ENCODE measurements at regions not wholly inside any gene's neighbourhood (a gene's known extent, or its start where the extent isn't known, plus 50 kb on each side); places are given as distances from the start of the nearest gene placed in this dataset.

DNA sequence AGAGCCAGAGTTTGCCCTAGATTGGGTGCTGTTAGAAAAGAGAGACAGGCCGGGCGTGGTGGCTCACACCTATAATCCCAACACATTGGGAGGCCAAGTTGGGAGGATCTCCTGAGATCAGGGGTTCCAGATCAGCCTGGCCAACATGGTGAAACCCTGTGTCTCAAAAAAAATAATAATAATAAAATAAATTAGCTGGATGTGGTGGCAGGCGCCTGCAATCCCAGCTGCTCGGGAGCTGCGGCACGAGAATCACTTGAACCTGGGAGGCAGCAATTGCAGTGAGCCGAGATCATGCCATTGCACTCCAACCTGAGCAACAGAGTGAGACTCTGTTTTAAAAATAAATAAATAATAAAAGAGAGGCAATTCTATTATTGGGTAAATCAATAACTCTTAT, 199.2 kb upstream of the GUCY1A2 start:
- intact Hi-C loops (cut with micrococcal nuclease) = no loop called here
- BruUV-seq (replicated peaks) = no TSS peak
- peaks cover 24% of the 10 kb centered on the region for H3K27me3 ChIP-seq (ENCODE audit: low read length)
- H3K4me3 ChIP-seq (ENCODE audit: low read length) = no peak overlapping the region
- ChIA-PET CTCF (no interaction called here), POLR2A (ENCODE audit: unreplicated experiment) (no interaction called here)
- DNase-seq (no peak), ATAC-seq (no peak)
- H4K20me1 ChIP-seq (ENCODE audit: low read length) = no peaks in the 10 kb centered on the region
- no peaks in the 10 kb centered on the region for H3K79me2 ChIP-seq (ENCODE audit: low read length)
- no peak overlapping the region for H3K4me2 ChIP-seq (ENCODE audit: low read length)
- TF ChIP-seq, protein P1, sequence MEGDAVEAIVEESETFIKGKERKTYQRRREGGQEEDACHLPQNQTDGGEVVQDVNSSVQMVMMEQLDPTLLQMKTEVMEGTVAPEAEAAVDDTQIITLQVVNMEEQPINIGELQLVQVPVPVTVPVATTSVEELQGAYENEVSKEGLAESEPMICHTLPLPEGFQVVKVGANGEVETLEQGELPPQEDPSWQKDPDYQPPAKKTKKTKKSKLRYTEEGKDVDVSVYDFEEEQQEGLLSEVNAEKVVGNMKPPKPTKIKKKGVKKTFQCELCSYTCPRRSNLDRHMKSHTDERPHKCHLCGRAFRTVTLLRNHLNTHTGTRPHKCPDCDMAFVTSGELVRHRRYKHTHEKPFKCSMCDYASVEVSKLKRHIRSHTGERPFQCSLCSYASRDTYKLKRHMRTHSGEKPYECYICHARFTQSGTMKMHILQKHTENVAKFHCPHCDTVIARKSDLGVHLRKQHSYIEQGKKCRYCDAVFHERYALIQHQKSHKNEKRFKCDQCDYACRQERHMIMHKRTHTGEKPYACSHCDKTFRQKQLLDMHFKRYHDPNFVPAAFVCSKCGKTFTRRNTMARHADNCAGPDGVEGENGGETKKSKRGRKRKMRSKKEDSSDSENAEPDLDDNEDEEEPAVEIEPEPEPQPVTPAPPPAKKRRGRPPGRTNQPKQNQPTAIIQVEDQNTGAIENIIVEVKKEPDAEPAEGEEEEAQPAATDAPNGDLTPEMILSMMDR (conservative IDR thresholded peaks at IDR 0.05; ENCODE audit: low read depth, low read length) = no peak
- TF ChIP-seq EZH2 (IDR thresholded peaks at IDR 0.05; ENCODE audit: low read length, unreplicated experiment) (no peak), EZH2phosphoT487 (IDR thresholded peaks at IDR 0.05; ENCODE audit: borderline replicate concordance, low read length) (no peak)
- no peak overlapping the region for H3K27ac ChIP-seq (ENCODE audit: low read length)
- H3K9ac ChIP-seq (ENCODE audit: low read length) = no peak overlapping the region
- H3K4me1 ChIP-seq (ENCODE audit: insufficient read depth, low read length) = no peaks in the 10 kb centered on the region
- no peaks in the 10 kb centered on the region for H3F3A ChIP-seq (ENCODE audit: low read length, unreplicated experiment)
- H2AFZ ChIP-seq (ENCODE audit: low read length) = no peak overlapping the region
- no peaks in the 10 kb centered on the region for H3K9me2 ChIP-seq (replicated peaks; ENCODE audit: low read length)
- H3K36me3 ChIP-seq (ENCODE audit: low read depth, low read length) = no peaks in the 10 kb centered on the region
- H3K9me3 ChIP-seq (ENCODE audit: low read length) = no peaks in the 10 kb centered on the region

DNA sequence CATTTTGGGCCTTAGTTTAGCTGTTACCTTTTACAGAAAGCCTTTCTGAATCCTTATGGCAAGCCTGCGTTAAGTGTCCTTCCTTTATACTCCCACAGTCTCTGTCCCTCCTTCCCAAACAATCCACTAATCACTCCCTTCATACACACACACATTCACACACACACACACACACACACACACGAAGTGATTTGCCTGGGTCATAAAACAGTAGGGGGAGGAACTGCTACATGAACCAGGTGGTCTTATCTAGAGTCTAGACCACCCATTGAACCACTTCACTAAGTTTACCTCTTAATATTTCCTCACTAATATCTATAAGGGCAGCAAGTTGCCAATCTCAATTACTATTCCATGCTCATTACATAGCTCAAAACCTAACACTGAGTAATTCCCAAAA, 196.7 kb upstream of the GUCY1A2 start:
- Histone ChIP-seq H3K79me2 (ENCODE audit: low read length) (no peaks in the 10 kb centered on the region), H3K36me3 (ENCODE audit: low read depth, low read length) (no peaks in the 10 kb centered on the region), H3K4me2 (ENCODE audit: low read length) (no peak overlapping the region), H4K20me1 (ENCODE audit: low read length) (no peaks in the 10 kb centered on the region), H2AFZ (ENCODE audit: low read length) (no peak overlapping the region), H3K9ac (ENCODE audit: low read length) (no peak overlapping the region), H3K4me3 (ENCODE audit: low read length) (no peak overlapping the region), H3K9me3 (ENCODE audit: low read length) (no peaks in the 10 kb centered on the region), H3K27ac (ENCODE audit: low read length) (no peak overlapping the region), H3K27me3 (ENCODE audit: low read length) (peaks cover 29% of the 10 kb centered on the region), H3F3A (ENCODE audit: low read length, unreplicated experiment) (no peaks in the 10 kb centered on the region), H3K9me2 (replicated peaks; ENCODE audit: low read length) (no peaks in the 10 kb centered on the region), H3K4me1 (ENCODE audit: insufficient read depth, low read length) (no peaks in the 10 kb centered on the region)
- CTCF ChIA-PET = no interaction called here
- POLR2A ChIA-PET (ENCODE audit: unreplicated experiment) = no interaction called here
- intact Hi-C loops (cut with micrococcal nuclease) = no loop called here
- no peak for ATAC-seq
- BruUV-seq (replicated peaks) = no TSS peak
- no peak for DNase-seq
- TF ChIP-seq, protein P1 (conservative IDR thresholded peaks at IDR 0.05; ENCODE audit: low read depth, low read length) = no peak
- TF ChIP-seq EZH2 (IDR thresholded peaks at IDR 0.05; ENCODE audit: low read length, unreplicated experiment) (no peak), EZH2phosphoT487 (IDR thresholded peaks at IDR 0.05; ENCODE audit: borderline replicate concordance, low read length) (no peak)

DNA sequence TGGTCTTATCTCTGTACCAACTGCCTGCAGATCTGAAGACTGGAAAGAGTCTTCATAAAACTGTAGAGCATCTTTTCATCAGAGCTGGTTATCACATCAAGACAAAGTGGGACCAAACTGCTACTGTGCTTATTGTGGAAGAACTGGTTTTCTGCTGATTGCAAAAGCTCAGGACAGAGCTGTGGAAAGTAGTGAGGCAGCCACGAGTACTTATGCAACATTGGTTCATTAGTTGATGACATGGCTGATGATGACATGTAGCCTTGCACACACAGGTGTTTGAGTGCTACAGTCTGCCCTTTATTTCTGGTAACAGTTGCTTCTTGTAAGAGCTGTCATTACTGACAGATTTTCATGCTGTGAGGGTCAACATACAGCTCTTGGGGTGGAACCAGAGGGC, 185.4 kb upstream of the GUCY1A2 start:
- ChIA-PET CTCF (no interaction called here), POLR2A (ENCODE audit: unreplicated experiment) (no interaction called here)
- Histone ChIP-seq H3K4me3 (ENCODE audit: low read length) (no peak overlapping the region), H4K20me1 (ENCODE audit: low read length) (no peaks in the 10 kb centered on the region), H2AFZ (ENCODE audit: low read length) (no peak overlapping the region), H3K4me2 (ENCODE audit: low read length) (no peak overlapping the region), H3K9me3 (ENCODE audit: low read length) (no peaks in the 10 kb centered on the region), H3K27ac (ENCODE audit: low read length) (no peak overlapping the region), H3K36me3 (ENCODE audit: low read depth, low read length) (no peaks in the 10 kb centered on the region), H3K27me3 (ENCODE audit: low read length) (peaks cover 12% of the 10 kb centered on the region; the same call in 1 of the 2 replicates), H3K79me2 (ENCODE audit: low read length) (no peaks in the 10 kb centered on the region), H3K9me2 (replicated peaks; ENCODE audit: low read length) (no peaks in the 10 kb centered on the region), H3F3A (ENCODE audit: low read length, unreplicated experiment) (no peaks in the 10 kb centered on the region), H3K9ac (ENCODE audit: low read length) (no peak overlapping the region), H3K4me1 (ENCODE audit: insufficient read depth, low read length) (no peaks in the 10 kb centered on the region)
- intact Hi-C loops (cut with micrococcal nuclease) = no loop called here
- no TSS peak for BruUV-seq (replicated peaks)
- TF ChIP-seq EZH2phosphoT487 (IDR thresholded peaks at IDR 0.05; ENCODE audit: borderline replicate concordance, low read length) (no peak), EZH2 (IDR thresholded peaks at IDR 0.05; ENCODE audit: low read length, unreplicated experiment) (no peak)
- TF ChIP-seq, protein P1 (conservative IDR thresholded peaks at IDR 0.05; ENCODE audit: low read depth, low read length) = no peak
- DNase-seq (no peak), ATAC-seq (no peak)
